ENCODE measurements at regions not wholly inside any gene's neighbourhood (a gene's known extent, or its start where the extent isn't known, plus 50 kb on each side); places are given as distances from the start of the nearest gene placed in this dataset.

DNA sequence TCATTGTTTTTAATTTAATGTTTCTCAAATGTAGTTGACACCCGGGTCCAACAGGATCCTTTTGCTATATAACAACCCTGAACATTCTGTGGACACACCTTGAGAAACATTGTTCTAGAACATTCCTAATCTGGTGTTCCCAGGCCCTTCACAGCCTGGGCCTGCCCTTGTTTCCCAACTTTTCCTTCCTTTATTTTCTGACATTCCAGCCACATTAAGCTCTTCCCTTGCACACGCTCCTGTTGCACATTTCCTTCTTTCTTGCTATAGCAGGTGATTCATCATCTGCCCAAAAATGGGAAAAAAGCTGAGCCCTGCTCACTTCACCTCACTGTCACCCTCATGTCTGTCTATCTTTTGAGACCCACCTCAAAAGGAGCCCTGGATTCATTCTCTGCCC lies 67.9 kb upstream of the MARCHF10 start:
- TF ChIP-seq, protein P1, sequence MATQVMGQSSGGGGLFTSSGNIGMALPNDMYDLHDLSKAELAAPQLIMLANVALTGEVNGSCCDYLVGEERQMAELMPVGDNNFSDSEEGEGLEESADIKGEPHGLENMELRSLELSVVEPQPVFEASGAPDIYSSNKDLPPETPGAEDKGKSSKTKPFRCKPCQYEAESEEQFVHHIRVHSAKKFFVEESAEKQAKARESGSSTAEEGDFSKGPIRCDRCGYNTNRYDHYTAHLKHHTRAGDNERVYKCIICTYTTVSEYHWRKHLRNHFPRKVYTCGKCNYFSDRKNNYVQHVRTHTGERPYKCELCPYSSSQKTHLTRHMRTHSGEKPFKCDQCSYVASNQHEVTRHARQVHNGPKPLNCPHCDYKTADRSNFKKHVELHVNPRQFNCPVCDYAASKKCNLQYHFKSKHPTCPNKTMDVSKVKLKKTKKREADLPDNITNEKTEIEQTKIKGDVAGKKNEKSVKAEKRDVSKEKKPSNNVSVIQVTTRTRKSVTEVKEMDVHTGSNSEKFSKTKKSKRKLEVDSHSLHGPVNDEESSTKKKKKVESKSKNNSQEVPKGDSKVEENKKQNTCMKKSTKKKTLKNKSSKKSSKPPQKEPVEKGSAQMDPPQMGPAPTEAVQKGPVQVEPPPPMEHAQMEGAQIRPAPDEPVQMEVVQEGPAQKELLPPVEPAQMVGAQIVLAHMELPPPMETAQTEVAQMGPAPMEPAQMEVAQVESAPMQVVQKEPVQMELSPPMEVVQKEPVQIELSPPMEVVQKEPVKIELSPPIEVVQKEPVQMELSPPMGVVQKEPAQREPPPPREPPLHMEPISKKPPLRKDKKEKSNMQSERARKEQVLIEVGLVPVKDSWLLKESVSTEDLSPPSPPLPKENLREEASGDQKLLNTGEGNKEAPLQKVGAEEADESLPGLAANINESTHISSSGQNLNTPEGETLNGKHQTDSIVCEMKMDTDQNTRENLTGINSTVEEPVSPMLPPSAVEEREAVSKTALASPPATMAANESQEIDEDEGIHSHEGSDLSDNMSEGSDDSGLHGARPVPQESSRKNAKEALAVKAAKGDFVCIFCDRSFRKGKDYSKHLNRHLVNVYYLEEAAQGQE (IDR thresholded peaks at IDR 0.05; ENCODE audit: borderline replicate concordance), result no peak
- TF ChIP-seq, protein P1 (CRISPR knock-in tag; IDR thresholded peaks at IDR 0.05; ENCODE audit: low read depth), result no peak
- TF ChIP-seq, protein P2, sequence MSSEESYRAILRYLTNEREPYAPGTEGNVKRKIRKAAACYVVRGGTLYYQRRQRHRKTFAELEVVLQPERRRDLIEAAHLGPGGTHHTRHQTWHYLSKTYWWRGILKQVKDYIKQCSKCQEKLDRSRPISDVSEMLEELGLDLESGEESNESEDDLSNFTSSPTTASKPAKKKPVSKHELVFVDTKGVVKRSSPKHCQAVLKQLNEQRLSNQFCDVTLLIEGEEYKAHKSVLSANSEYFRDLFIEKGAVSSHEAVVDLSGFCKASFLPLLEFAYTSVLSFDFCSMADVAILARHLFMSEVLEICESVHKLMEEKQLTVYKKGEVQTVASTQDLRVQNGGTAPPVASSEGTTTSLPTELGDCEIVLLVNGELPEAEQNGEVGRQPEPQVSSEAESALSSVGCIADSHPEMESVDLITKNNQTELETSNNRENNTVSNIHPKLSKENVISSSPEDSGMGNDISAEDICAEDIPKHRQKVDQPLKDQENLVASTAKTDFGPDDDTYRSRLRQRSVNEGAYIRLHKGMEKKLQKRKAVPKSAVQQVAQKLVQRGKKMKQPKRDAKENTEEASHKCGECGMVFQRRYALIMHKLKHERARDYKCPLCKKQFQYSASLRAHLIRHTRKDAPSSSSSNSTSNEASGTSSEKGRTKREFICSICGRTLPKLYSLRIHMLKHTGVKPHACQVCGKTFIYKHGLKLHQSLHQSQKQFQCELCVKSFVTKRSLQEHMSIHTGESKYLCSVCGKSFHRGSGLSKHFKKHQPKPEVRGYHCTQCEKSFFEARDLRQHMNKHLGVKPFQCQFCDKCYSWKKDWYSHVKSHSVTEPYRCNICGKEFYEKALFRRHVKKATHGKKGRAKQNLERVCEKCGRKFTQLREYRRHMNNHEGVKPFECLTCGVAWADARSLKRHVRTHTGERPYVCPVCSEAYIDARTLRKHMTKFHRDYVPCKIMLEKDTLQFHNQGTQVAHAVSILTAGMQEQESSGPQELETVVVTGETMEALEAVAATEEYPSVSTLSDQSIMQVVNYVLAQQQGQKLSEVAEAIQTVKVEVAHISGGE (CRISPR knock-in tag; IDR thresholded peaks at IDR 0.05), result no peak
- TF ChIP-seq BMI1 (IDR thresholded peaks at IDR 0.05; ENCODE audit: low read length), result no peak
- no peak for TF ChIP-seq ATF7 (IDR thresholded peaks at IDR 0.05)
- no peak for TF ChIP-seq NR3C1 (CRISPR knock-in tag; IDR thresholded peaks at IDR 0.05)
- no peak for TF ChIP-seq HDAC1 (IDR thresholded peaks at IDR 0.05)
